ENCODE measurements at regions not wholly inside any gene's neighbourhood (a gene's known extent, or its start where the extent isn't known, plus 50 kb on each side); places are given as distances from the start of the nearest gene placed in this dataset.
A peak's percentile ranks its signal among the peaks of the same experiment; 100 is the strongest.

- Mint-ChIP-seq H3K27ac (no peak overlapping the region), H3K9me3 (no peaks in the 10 kb centered on the region), H3K27me3 (peaks cover 11 to 21% of the 10 kb centered on the region in 2 donors), H3K4me1 (ENCODE audit: low read depth in 2 of 2) (no peaks in the 10 kb centered on the region), H3K36me3 (no peaks in the 10 kb centered on the region), H3K4me3 (no peak overlapping the region)
- ATAC-seq = peak in 1 of 2 donors; percentile 57
- no peak for DNase-seq (ENCODE audit: low spot score)
These were observed 58.9 kb upstream of the ZNF516 start for GRCh38 chr18:76553715-76554546.

GRCh38 chr18:76548541-76548940 is 53.5 kb upstream of the ZNF516 start:
- no peaks in the 10 kb centered on the region for H3K4me1 Mint-ChIP-seq (ENCODE audit: low read depth in 2 of 2)

GRCh38 chr18:76547296-76547695 is 52.3 kb upstream of the ZNF516 start:
- no peak for ATAC-seq
- H3K4me3 Mint-ChIP-seq = no peak overlapping the region
- H3K36me3 Mint-ChIP-seq = no peaks in the 10 kb centered on the region
- DNase-seq (ENCODE audit: low spot score) = no peak
- no peak overlapping the region for H3K27ac Mint-ChIP-seq
- H3K4me1 Mint-ChIP-seq (ENCODE audit: low read depth in 2 of 2) = no peaks in the 10 kb centered on the region
- H3K27me3 Mint-ChIP-seq = peaks cover 8 to 13% of the 10 kb centered on the region in 2 donors
- H3K9me3 Mint-ChIP-seq = no peaks in the 10 kb centered on the region

More at GRCh38 chr18:76548541-76548940, 53.5 kb upstream of the ZNF516 start:
- Mint-ChIP-seq H3K36me3 (no peaks in the 10 kb centered on the region), H3K27ac (no peak overlapping the region), H3K27me3 (peaks cover 11 to 13% of the 10 kb centered on the region in 2 donors), H3K4me3 (no peak overlapping the region), H3K9me3 (no peaks in the 10 kb centered on the region)
- ATAC-seq = no peak
- DNase-seq (ENCODE audit: low spot score) = no peak

- Mint-ChIP-seq H3K4me3 (no peak overlapping the region), H3K4me1 (ENCODE audit: low read depth in 2 of 2) (no peaks in the 10 kb centered on the region), H3K27me3 (peaks cover 6 to 8% of the 10 kb centered on the region in 2 donors), H3K9me3 (no peaks in the 10 kb centered on the region), H3K27ac (no peak overlapping the region), H3K36me3 (no peaks in the 10 kb centered on the region)
- no peak for ATAC-seq
- no peak for DNase-seq (ENCODE audit: low spot score)
These were observed 51.4 kb upstream of the ZNF516 start for GRCh38 chr18:76546436-76546835.

GRCh38 chr18:76546088-76546435 is 51.0 kb upstream of the ZNF516 start:
- no peak overlapping the region for H3K27ac Mint-ChIP-seq
- no peaks in the 10 kb centered on the region for H3K36me3 Mint-ChIP-seq
- no peak overlapping the region for H3K4me3 Mint-ChIP-seq
- peaks cover 6 to 8% of the 10 kb centered on the region in 2 donors for H3K27me3 Mint-ChIP-seq
- no peak for ATAC-seq
- no peak for DNase-seq (ENCODE audit: low spot score)
- no peaks in the 10 kb centered on the region for H3K4me1 Mint-ChIP-seq (ENCODE audit: low read depth in 2 of 2)
- no peaks in the 10 kb centered on the region for H3K9me3 Mint-ChIP-seq

- H3K4me1 Mint-ChIP-seq (ENCODE audit: low read depth in 2 of 2) = no peaks in the 10 kb centered on the region
- no peak for ATAC-seq
- no peak for DNase-seq (ENCODE audit: low spot score)
- H3K9me3 Mint-ChIP-seq = no peaks in the 10 kb centered on the region
- no peaks in the 10 kb centered on the region for H3K36me3 Mint-ChIP-seq
- no peak overlapping the region for H3K4me3 Mint-ChIP-seq
- H3K27me3 Mint-ChIP-seq = peaks cover 6 to 8% of the 10 kb centered on the region in 2 donors
- H3K27ac Mint-ChIP-seq = no peak overlapping the region
These were observed 50.5 kb upstream of the ZNF516 start for GRCh38 chr18:76545433-76546087.

GRCh38 chr18:76544511-76545345 is 49.7 kb upstream of the ZNF516 start:
- ATAC-seq (no peak), DNase-seq (ENCODE audit: low spot score) (no peak)
- H3K36me3 Mint-ChIP-seq = no peaks in the 10 kb centered on the region
- no peaks in the 10 kb centered on the region for H3K9me3 Mint-ChIP-seq
- peaks cover 4 to 9% of the 10 kb centered on the region in 2 donors for H3K27me3 Mint-ChIP-seq
- no peaks in the 10 kb centered on the region for H3K4me1 Mint-ChIP-seq (ENCODE audit: low read depth in 2 of 2)
- no peak overlapping the region for H3K4me3 Mint-ChIP-seq
- H3K27ac Mint-ChIP-seq = no peak overlapping the region
